ENCODE measurements at regions not wholly inside any gene's neighbourhood (a gene's known extent, or its start where the extent isn't known, plus 50 kb on each side); places are given as distances from the start of the nearest gene placed in this dataset.
A peak's percentile ranks its signal among the peaks of the same experiment; 100 is the strongest.
"Not testable (repeated sequence)": the region's sequence is repeated elsewhere in the genome, so short reads cannot be mapped to it uniquely, and the experiment has no call there.

- Histone ChIP-seq H3K9me3 (no peaks in the 10 kb centered on the region), H3K27me3 (no peaks in the 10 kb centered on the region), H3K4me1 (peaks cover 31 to 42% (median 36%) of the 10 kb centered on the region in 4 donors), H3K4me3 (no peak overlapping the region), H3K36me3 (no peaks in the 10 kb centered on the region), H3K27ac (peak overlapping the region; percentile 53 to 76 (median 70))
- 79 to 100% methylated on average over 2 to 26 of the region's 26 CpGs for WGBS, 2 donors
- ATAC-seq (ENCODE audit: low FRiP score in 2 of 2) (no peak), DNase-seq (peak in 1 of 2 donors; percentile 80)
- TF ChIP-seq POLR2AphosphoS5 (IDR thresholded peaks at IDR 0.05) (no peak), CTCF (IDR thresholded peaks at IDR 0.05) (peak in 2 of 6 experiments; percentile 14 to 24), EP300 (IDR thresholded peaks at IDR 0.05) (no peak)
Measured at GRCh38 chr9:136604823-136605525, 57.7 kb upstream of the EGFL7 start.

- Histone ChIP-seq H3K4me1 (peaks cover 31 to 42% (median 36%) of the 10 kb centered on the region in 4 donors), H3K36me3 (no peaks in the 10 kb centered on the region), H3K9me3 (no peaks in the 10 kb centered on the region), H3K27ac (peak overlapping the region; percentile 53 to 76 (median 70)), H3K4me3 (no peak overlapping the region), H3K27me3 (no peaks in the 10 kb centered on the region)
- no peak for TF ChIP-seq POLR2A (IDR thresholded peaks at IDR 0.05)
- TF ChIP-seq POLR2AphosphoS5 (IDR thresholded peaks at IDR 0.05), result peak in 1 of 2 donors; percentile 44
- TF ChIP-seq EP300 (IDR thresholded peaks at IDR 0.05), result no peak
- no peak for TF ChIP-seq CTCF (IDR thresholded peaks at IDR 0.05)
- 40 to 50% methylated on average over 17 to 29 of the region's 33 CpGs for WGBS, 2 donors
- DNase-seq (peak; percentile 53 to 79), ATAC-seq (ENCODE audit: low FRiP score in 2 of 2) (peak; percentile 21 to 27)
Measured at GRCh38 chr9:136603901-136604814, 58.3 kb upstream of the NOTCH1 start.

GRCh38 chr9:136603216-136603615 lies 57.4 kb upstream of the NOTCH1 start:
- ATAC-seq (ENCODE audit: low FRiP score in 2 of 2) (no peak), DNase-seq (no peak)
- Histone ChIP-seq H3K27me3 (no peaks in the 10 kb centered on the region), H3K27ac (peak overlapping the region in 3 of 4 donors; percentile 67 to 76 (median 69)), H3K4me1 (peaks cover 31 to 42% (median 36%) of the 10 kb centered on the region in 4 donors), H3K9me3 (no peaks in the 10 kb centered on the region), H3K36me3 (no peaks in the 10 kb centered on the region), H3K4me3 (no peak overlapping the region)
- TF ChIP-seq EP300 (IDR thresholded peaks at IDR 0.05) (no peak), POLR2AphosphoS5 (IDR thresholded peaks at IDR 0.05) (no peak)
- WGBS, 2 donors, result 87 to 91% methylated on average over 4 to 12 of the region's 12 CpGs

GRCh38 chr9:136602193-136602885 lies 56.5 kb upstream of the NOTCH1 start:
- H3K27me3 ChIP-seq, result no peaks in the 10 kb centered on the region
- DNase-seq (peak in 1 of 2 donors; percentile 72), ATAC-seq (ENCODE audit: low FRiP score in 2 of 2) (no peak)
- H3K4me3 ChIP-seq, result no peak overlapping the region
- peaks cover 31 to 42% (median 36%) of the 10 kb centered on the region in 4 donors for H3K4me1 ChIP-seq
- H3K9me3 ChIP-seq, result no peaks in the 10 kb centered on the region
- 76 to 82% methylated on average over 23 to 26 of the region's 28 CpGs for WGBS, 2 donors
- no peak for TF ChIP-seq EP300 (IDR thresholded peaks at IDR 0.05)
- no peak for TF ChIP-seq POLR2AphosphoS5 (IDR thresholded peaks at IDR 0.05)
- peak overlapping the region in 1 of 4 donors; percentile 76 for H3K27ac ChIP-seq
- H3K36me3 ChIP-seq, result no peaks in the 10 kb centered on the region

- H3K4me1 ChIP-seq, result peaks cover 25 to 33% (median 29%) of the 10 kb centered on the region in 4 donors
- peak in 1 of 2 donors; percentile 75 for DNase-seq
- WGBS, 2 donors, result 82 to 88% methylated on average over 22 to 27 of the region's 31 CpGs
- not testable (repeated sequence) for H3K4me3 ChIP-seq; ATAC-seq (ENCODE audit: low FRiP score in 2 of 2); H3K27me3 ChIP-seq; H3K36me3 ChIP-seq; H3K9me3 ChIP-seq; H3K27ac ChIP-seq
Measured at GRCh38 chr9:136601250-136601973, 55.6 kb upstream of the NOTCH1 start.

Measured in upper lobe of left lung (tissue), 6 donors.